Hepatocyte (in vitro differentiated cells): ENCODE measurements at regions not wholly inside any gene's neighbourhood (a gene's known extent, or its start where the extent isn't known, plus 50 kb on each side); places are given as distances from the start of the nearest gene placed in this dataset.

ENCODE experiments used
- EZH2phosphoT487 ChIP-seq: fragments of 200-600 bp; sonication (generic); IDR thresholded peaks from one replicate; pipeline ENCODE4 v1.6.1; 2018; ENCODE audit warnings: antibody characterized with exemption, mild to moderate bottlenecking, low read depth, moderate library complexity; ENCODE audit not compliant: unreplicated experiment, severe bottlenecking
- TF ChIP-seq, protein P1 (sequence below): fragments of 200-600 bp; sonication (generic); IDR thresholded peaks from 2 replicates; pipeline ENCODE4 v1.5.1; 2016; ENCODE audit warnings: antibody characterized with exemption, mild to moderate bottlenecking; ENCODE audit not compliant: poor library complexity

DNA sequence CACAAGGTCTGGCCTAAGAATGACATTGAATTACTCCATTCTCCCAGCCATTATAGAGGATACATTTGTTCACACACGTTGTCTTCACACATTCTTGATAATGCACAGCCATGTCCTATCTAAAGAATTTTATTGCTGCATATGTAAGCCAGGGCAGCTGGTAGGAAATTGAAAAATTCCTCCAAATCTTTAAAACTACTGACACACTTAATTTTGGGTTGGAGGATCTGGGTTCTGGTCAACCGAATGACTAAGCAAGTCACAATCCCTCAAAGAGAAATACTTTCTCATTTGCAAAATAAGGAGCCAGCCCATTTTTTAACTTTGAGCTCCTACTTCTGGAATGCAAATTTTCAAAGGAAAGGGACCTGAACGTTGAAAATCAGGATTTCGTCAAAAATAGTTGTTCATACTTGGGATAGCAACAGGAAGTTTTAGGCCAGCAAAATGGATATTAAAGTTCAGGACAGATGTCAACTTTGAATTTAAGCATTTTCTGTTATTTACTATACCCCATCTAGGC lies 638.3 kb downstream of the NTRK3 start:
- no peak for TF ChIP-seq EZH2phosphoT487
- TF ChIP-seq, protein P1, sequence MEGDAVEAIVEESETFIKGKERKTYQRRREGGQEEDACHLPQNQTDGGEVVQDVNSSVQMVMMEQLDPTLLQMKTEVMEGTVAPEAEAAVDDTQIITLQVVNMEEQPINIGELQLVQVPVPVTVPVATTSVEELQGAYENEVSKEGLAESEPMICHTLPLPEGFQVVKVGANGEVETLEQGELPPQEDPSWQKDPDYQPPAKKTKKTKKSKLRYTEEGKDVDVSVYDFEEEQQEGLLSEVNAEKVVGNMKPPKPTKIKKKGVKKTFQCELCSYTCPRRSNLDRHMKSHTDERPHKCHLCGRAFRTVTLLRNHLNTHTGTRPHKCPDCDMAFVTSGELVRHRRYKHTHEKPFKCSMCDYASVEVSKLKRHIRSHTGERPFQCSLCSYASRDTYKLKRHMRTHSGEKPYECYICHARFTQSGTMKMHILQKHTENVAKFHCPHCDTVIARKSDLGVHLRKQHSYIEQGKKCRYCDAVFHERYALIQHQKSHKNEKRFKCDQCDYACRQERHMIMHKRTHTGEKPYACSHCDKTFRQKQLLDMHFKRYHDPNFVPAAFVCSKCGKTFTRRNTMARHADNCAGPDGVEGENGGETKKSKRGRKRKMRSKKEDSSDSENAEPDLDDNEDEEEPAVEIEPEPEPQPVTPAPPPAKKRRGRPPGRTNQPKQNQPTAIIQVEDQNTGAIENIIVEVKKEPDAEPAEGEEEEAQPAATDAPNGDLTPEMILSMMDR: no peak
